Effector CD8-positive, alpha-beta T cell (primary cell): ENCODE measurements at regions not wholly inside any gene's neighbourhood (a gene's known extent, or its start where the extent isn't known, plus 50 kb on each side); places are given as distances from the start of the nearest gene placed in this dataset.
"Not testable (repeated sequence)": the region's sequence is repeated elsewhere in the genome, so short reads cannot be mapped to it uniquely, and the experiment has no call there.

Experiments used
- DNase-seq: peaks from one replicate; lab custom pipeline; 2025; lab: John Stamatoyannopoulos, UW

DNA sequence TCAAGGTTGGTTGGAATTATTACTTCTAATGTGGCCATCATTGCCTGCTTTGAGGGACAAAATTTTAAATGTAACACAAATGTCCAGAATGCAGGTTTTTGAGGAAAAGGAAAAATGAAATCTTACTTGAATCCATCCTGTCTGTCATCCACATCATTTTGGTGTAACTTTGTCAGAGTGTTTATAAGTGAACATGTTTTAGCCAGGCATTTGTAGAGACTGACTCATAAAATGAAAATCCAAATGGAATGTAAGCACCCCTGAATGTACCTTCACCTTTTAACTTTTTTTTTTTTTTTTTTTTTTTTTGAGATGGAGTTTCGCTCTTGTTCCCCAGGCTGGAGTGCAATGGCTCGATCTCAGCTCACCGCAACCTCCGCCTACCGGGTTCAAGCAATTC is 141.8 kb upstream of the BNIP2 start:
- no peak for DNase-seq

DNA sequence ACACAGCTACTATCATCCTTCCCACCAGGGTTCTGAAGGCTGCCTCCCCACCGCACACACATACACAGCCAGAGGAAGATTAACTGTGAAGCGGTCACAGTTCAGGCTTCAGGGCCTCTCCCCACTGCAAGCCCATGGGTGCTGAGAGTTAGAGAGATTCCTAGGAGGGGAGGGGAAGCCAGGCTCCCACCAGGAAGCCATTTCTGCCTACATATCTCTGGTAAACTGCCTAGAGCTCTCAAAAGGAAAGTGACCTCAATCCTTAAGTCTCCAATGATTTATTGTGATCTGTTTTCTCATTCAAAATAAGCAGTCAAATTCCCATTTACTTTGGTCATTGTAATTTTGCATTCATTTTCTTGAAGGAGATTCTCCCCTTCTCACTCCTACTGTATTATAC is 141.0 kb upstream of the BNIP2 start:
- no peak for DNase-seq

DNA sequence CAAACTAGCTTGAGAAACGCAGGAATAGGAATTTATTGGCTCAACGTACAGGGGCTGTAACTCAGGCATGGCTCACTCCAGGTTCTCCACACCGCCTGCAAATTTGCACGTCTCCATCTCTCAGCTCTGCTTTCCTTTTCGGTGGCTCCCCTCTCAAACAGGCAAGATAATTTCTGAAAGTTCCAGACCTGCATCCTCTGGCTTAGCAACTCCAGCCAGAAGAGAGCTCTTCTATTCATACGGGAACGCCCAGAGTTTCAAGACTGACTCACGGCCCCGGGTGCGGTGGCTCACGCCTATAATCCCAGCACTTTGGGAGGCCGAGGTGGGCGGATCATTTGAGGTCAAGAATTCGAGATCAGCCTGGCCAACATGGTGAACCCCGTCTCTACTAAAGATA is 139.7 kb upstream of the BNIP2 start:
- DNase-seq, result no peak

DNA sequence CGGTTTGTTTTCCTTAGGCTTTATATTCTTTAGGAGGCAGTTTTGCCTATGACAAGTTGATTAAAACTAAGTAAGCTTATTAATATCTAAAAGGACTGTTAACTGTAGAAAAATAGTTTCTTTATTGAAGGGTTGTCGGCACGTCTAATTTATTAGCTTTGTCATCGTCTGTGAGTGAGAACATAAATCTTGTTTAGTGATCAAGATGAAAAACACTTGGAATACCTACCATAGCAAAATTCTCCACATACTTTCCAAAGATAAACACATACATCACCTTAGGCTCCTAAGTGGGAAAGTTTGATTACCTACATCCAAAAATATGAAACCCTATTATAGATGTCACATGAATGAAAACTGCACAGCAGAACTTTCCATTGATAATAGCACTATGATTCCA is 139.1 kb upstream of the BNIP2 start:
- DNase-seq, result no peak

DNA sequence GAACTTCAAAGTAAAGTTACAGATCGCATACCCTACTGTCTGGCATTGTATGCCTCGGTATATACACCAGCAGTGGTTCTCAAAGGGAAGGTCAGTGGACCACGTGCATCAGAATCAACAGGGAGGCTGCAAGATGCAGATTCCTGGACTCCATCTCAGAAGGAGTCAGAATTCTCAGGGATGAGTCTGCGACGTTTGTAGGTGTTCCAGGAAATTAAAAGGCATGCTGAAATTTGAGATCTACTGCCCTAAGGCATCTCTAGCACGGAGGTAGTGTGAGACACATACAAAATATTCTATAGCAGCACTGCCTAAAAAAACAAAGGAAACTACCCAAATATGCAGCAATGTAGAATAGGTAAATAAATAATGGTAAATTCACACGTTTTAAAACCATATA is 136.8 kb upstream of the BNIP2 start:
- no peak for DNase-seq

DNA sequence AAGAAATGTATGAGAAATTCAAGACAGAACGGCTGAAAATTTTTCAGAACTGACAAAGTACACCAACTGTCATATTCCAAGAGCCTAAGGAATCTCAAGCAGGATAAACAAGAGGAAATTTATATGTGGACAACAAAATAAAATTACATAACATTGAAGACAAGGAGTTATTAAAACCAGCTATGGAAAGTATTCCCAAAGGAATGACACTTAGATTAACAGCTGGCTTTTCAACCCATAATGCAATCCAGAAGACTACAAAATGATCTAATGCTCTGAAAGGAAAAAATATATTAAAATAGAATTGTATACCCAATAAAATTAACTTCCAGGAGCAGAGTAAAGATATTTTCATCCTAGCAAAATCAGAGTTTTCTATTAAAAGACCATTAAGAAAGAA is 132.2 kb upstream of the BNIP2 start:
- DNase-seq, result no peak

DNA sequence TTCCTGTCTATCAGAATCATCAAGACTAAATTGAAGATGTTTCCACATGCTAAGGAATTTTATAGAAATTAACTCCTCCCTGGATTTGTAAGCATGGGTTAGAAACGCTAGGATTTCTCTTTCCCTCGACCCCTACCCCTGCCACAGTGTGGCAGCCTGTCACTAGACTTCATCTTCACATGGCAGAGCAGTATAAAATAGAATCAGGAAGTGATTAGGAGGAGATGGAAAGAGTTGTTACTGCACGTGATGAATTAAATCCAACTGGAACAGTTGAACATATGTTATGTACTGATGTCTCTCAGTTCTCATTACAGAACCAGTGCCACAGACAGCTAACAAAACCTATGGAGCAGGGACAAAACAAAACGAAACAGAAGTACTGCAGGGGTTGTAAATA is 130.0 kb upstream of the BNIP2 start:
- DNase-seq, result no peak

DNA sequence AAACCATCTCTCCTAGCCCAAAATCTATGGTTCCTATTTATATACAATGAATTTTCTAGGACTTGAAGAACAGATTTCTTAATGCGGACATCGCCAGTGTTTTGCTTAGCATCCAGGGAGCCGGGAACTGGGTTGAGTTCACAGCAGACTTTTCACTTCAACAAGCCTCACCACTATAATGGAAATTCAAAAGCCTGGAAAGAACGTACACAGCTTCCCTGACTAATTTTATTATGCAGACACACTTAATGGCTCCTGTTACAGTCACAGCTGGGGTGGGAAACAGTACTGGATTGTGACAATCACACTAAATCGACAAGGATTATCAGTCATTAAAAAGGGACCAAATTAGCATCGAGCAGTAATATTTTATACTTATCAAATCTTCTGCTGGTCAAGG is 129.2 kb upstream of the BNIP2 start:
- DNase-seq, result no peak

DNA sequence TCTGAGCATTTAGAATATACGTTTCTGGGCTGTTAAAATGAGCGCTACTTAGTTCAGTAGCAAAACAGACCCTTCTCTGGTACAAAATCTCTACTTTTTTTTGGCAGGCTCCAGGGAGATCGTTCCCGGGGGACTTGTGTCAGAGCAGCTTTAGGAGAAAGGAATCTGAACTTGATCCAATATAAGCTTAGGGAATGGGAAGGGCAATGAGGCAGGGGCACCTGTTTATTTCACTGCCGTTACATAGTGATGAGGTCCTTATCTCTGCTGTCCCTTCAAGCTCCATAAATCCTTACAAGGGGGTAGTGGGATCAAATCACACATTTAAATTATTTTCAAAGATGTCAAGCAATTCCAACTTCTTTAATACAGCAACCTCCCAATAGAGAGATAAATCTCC is 128.7 kb upstream of the BNIP2 start:
- DNase-seq, result no peak

DNA sequence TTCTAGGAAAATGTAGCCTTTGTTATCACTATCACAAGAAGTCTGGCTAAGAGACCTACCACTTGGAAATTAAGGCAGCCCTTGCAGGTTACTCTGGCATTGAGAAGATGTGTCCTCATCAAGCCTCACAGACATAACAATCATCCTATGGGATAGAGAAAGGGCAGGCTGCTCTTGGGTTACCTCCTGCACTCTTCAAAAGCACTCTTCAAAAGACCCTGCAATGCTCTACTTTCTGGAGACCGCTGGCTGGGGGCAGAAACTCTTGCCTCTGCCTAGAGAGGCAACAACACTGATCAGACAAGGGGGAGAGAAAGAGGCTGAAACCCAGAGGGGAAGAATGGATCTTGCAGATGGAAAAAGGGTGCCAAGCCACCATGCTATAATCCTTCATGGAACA is 127.9 kb upstream of the BNIP2 start:
- DNase-seq, result no peak

DNA sequence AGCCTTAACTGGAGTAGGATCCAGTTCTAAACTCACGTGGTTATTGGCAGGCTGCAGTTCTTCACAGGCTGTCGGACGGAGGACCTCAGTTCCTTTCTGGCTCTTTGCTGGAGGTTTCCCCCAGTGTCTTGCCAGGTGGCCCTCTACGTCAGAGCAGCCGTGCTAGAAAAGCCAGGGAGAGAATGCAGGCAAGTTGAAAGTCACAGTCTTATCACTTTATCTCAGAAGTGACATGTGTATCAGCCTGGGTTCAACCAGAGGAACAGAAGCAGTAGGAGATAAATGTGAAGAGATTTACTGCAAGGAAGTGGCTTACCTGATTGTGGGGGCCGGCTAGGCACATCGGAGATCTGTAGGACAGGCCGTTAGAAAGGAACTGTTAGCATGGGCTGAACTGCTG is 125.3 kb upstream of the BNIP2 start:
- no peak for DNase-seq

DNA sequence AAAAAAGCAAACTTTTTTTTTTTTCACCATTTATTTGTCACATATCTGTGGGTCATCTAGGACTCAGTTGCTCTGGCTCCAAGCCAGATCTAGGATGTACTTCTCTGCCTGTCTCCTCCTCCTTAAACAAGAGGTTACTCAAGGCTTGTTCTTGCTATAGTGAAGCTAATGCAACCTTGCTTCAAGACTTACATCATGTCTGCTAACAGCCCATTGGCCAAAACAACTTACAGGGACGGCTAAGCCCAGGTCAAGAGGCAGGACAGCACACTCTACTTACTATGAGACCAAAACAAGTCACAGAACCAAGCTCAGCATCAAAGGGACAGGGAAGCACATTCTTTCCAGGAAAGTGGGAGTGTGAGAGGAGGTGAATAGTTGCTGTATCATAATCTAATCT is 123.8 kb upstream of the BNIP2 start:
- DNase-seq, result no peak

DNA sequence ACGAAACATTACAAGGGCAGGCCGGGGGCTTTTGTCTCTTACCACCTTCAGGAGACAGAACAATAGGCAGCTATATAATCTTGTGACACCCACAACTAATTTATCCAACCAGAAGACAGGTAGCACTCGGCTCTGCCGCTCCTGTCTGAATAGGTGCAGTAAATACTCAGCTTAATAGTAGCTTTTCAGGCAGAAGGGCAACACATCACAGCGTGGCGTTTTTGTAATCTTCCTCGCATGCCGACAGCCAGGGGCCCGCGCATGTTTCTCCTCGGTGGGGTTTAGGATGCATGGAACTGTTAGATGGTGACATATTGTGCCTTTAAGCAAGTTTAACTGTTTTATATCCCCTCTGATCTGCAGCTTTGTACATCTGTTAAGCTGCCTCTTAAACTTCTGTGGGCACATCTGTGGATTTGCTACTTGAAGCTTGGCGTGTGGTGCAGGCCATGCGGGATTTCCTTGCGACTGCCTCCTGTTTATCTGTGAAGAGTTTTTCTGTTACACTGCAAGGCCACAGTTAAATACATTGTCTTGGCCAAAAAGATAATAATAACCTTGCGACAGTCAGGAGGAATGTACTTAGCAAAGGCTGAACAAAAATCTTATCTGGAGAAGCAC is 123.2 kb upstream of the BNIP2 start:
- DNase-seq, result no peak

DNA sequence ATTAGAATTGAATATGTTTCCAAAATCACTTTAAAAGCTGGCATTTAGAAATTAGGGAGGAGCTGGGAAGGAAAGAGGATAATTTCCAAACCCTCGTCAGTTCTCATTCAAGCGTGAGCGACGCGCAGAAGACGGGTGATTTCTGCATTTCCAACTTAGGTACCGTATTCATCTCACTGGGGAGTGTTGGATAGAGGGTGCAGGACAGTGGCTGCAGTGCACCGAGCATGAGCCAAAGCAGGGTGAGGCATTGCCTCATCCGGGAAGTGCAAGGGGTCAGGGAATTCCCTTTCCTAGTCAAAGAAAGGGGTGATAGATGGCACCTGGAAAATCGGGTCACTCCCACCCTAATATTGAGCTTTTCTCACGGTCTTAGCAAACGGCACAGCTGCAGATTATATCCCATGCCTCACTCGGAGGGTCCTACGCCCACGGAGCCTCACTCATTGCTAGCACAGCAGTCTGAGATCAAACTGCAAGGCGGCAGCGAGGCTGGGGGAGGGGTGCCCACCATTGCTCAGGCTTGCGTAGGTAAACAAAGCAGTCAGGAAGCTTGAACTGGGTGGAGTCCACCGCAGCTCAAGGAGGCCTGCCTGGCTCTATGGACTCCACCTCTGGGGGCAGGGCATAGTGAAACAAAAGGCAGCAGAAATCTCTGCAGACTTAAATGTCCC is 114.3 kb upstream of the BNIP2 start:
- peak; percentile 55 for DNase-seq

DNA sequence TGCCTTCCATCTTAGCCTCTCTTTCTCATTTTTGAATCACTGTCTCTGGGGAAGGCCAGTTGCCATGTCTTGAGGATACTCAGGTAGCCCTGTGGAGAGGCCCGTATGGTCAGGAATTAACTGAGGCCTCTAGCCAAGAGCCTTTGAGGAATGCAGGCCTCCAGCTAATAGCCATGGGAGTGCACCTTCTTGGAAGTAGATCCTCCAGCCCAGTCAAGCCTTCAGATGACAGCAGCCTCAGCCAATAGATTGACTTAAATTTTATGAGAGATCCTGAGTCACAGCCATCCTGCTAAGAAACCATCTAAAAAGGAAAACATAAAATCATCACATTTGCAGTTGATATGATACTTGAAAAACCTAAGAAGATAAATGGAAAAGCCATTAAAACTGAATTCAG is 112.5 kb upstream of the BNIP2 start:
- no peak for DNase-seq

DNA sequence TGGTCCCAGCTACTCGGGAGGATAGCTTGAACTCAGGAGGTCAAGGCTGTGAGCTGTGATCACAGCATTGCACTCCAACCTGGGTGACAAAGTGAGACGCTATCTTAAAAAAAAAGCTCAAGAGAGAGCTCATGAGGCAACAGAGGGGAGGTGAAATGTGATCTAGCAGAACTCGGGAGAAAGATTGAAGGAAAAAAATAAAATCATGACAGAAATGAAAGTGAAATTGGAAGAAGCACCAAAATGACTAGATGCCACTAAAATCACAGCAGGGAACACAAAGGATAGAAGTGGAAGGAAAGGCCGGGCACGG is 109.4 kb upstream of the BNIP2 start:
- no peak for DNase-seq

DNA sequence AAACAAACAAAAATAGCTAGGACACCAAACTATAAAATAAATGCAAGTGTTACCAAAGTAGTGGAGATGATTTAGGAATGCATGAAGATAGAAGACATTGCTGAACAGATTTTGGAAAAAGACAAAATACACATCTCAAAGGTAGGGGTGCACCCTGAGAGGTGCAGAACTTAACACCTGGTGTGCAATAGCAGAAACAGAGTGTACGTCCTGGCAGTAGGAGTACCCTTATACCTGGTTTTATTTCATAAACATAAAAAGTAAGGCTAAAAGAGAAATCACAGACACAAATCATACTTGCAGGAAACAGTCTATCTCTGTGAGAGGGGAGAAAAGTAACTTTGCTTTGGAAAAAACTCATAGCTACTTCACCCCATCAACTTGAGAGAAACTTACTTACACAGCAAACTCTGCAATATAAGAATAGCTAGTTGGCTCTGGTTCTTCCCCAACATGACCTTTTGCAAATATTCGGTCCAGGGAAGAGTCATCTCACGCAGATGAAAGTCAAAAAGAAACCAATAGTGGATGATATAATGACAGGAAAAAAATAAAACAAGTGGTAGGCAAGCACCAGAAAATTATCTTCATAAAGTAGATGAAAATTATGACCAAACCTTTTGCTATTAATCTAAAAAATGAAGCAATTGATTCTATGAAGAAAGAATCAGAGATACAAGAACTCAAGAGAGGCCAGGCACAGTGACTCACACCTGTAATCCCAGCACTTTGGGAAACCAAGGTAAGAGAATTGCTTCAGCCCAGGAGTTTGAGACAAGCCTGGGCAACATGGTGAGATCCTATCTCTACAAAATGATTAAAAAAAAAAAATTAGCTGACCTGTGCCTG is 108.9 kb upstream of the BNIP2 start:
- no peak for DNase-seq

DNA sequence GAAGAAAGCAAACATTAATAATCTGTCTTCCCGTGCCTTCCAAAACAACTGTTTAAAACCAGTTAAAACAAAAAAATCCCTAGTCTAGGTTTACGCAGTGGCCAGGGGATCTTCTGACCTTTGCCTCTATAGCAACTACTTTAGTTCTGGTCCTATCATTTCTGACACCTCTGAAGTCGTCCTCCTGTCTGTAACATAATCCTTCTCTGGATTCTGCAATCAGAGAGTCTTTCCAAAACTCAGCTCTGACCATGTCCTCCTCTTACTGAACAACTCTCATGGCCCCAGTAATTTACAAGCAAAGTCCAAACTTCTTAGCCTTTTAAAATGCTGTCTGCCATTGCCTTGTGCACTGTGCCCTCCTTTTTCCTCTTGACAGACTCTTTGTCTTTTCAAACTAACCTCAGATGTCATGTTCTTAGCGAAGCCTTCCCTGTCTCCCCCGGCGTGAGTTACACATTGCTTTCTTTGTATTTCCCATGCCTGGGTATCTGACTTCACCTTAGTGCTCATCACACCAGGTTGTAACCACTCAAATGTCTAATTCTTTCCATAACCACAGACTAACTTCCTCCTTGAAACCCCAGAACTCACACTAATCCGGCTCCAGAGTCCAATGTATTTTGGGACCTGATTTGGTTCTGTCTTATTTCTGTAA is 105.2 kb upstream of the BNIP2 start:
- no peak for DNase-seq

DNA sequence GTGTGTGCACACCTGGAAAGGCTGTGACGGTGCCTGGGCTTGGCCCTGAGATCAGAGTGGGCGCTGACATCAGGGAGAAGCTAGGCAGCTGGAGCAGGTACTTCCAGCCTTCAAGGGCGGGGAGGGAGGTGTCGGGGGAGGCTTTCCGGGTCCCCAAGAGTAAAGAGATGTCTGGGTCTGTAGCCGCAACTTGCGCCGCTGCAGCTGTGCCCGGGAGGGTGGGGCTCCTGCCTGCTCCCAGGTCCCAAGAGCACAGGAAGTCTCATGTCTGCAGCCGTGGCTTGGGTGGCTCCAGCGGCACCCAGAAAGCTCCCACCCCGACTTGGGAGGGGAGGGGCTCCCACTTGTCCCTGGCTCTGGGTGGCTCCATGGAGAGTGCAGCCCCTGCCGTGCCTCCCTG is 103.2 kb upstream of the BNIP2 start:
- DNase-seq, result no peak

DNA sequence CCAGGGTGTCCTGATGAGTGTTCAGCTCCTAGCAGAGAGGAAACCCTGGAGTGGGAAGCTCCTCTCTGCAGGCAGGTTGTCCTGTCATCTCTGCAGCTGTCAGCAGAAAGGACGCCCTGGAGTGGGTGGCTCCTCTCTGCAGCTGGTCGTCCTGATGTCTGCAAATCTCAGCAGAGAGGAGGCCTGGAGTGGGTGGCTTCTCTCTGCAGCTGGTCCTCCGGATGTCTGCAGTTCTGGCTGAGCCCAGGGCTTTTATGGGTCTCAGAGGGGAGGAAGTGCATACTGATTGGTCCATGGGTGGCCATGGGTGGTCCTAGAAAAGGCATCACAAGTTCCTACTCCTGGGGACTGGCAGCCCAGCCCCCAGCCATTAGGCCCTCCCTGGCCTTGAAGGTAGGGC is 102.6 kb upstream of the BNIP2 start:
- DNase-seq, result no peak

DNA sequence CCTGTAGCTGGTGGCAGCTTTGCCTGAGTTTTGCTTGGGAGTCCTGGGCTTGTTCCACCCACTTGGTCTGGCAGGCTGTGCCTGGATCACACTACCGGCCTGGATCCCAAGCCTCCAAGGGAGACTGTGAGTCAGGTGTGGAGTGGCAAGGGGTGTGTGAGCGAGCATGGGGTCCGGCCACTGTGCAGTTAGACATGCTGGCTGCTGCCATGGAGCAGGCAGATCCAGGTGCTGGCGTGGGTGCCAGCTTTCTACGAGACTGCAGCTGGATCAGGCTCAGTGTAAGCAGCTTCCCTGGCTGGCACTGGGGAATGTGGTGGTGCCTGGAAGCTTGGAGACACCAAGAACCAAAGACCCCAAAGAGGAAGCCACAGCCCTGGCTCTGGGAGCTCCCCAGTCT is 102.0 kb upstream of the BNIP2 start:
- DNase-seq, result no peak

DNA sequence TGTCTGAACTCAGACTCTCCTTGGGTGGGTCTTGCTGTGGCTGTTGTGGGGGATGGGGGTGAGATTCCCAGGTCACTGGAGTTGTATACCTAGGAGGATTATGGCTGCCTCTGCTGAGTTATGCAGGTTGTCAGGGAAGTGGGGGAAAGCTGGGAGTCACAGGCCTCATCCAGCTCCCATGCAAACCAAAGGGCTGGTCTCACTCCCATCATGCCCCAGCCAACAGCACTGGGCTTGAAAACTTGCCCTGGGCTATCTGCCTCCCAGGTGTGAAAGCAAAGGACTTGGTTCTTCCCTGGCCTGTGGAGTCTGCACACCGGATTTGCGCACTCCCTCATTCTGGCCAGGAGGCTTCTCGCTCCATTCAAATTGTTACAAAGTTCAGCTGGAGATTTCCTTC is 97.3 kb upstream of the BNIP2 start:
- DNase-seq, result not testable (repeated sequence)

DNA sequence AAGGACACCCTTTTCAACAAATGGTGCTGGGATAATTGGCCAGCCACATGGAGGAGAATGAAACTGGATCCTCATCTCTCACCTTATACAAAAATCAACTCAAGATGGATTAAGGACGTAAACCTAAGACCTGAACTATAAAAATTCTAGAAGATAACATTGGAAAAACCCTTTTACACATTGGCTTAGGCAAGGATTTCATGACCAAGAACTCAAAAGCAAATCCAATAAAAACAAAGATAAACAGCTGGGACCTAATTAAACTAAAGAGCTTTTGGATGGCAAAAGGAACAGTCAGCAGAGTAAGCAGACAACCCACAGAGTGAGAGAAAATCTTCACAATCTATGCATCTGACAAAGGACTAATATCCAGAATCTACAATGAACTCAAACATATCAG is 96.9 kb upstream of the BNIP2 start:
- not testable (repeated sequence) for DNase-seq
